ENCODE measurements at regions not wholly inside any gene's neighbourhood (a gene's known extent, or its start where the extent isn't known, plus 50 kb on each side); places are given as distances from the start of the nearest gene placed in this dataset.

- peak; percentile 50; the same call in 1 of the 2 replicates for TF ChIP-seq ZC3H10 (CRISPR knock-in tag; IDR thresholded peaks at IDR 0.05)
- TF ChIP-seq SNAI2 (CRISPR knock-in tag; IDR thresholded peaks at IDR 0.05): no peak
- peak; percentile 9; the same call in 1 of the 2 replicates for TF ChIP-seq TOX (CRISPR knock-in tag; IDR thresholded peaks at IDR 0.05; ENCODE audit: borderline replicate concordance)
- ATAC-seq: no peak
These were observed 98.6 kb upstream of the DPT start for GRCh38 chr1:168827557-168827956.

GRCh38 chr1:168829876-168830275, 100.9 kb upstream of the DPT start:
- ATAC-seq: no peak
- TF ChIP-seq CREB5 (CRISPR knock-in tag; IDR thresholded peaks at IDR 0.05; ENCODE audit: low read depth): no peak
- TF ChIP-seq ARNTL (CRISPR knock-in tag; IDR thresholded peaks at IDR 0.05; ENCODE audit: borderline replicate concordance, low read depth): no peak
- no peak for TF ChIP-seq RARB (CRISPR knock-in tag; IDR thresholded peaks at IDR 0.05)
- no peak for TF ChIP-seq TCF4 (CRISPR knock-in tag; IDR thresholded peaks at IDR 0.05; ENCODE audit: borderline replicate concordance)
- no peak for TF ChIP-seq TSHZ2 (CRISPR knock-in tag; IDR thresholded peaks at IDR 0.05)
- no peak for TF ChIP-seq BACH2 (CRISPR knock-in tag; IDR thresholded peaks at IDR 0.05; ENCODE audit: borderline replicate concordance)
- no peak for TF ChIP-seq ZFP3 (CRISPR knock-in tag; IDR thresholded peaks at IDR 0.05)
- TF ChIP-seq SNAI2 (CRISPR knock-in tag; IDR thresholded peaks at IDR 0.05): no peak
- TF ChIP-seq GLIS3 (CRISPR knock-in tag; IDR thresholded peaks at IDR 0.05): no peak
- TF ChIP-seq OSR1 (CRISPR knock-in tag; IDR thresholded peaks at IDR 0.05): no peak

- ATAC-seq: no peak
- TF ChIP-seq RARB (CRISPR knock-in tag; IDR thresholded peaks at IDR 0.05) (no peak), ESRRG (CRISPR knock-in tag; IDR thresholded peaks at IDR 0.05) (no peak), GLIS3 (CRISPR knock-in tag; IDR thresholded peaks at IDR 0.05) (no peak), CREB5 (CRISPR knock-in tag; IDR thresholded peaks at IDR 0.05; ENCODE audit: low read depth) (no peak), ZC3H10 (CRISPR knock-in tag; IDR thresholded peaks at IDR 0.05) (no peak), ZFP30 (CRISPR knock-in tag; IDR thresholded peaks at IDR 0.05) (no peak), SNAI2 (CRISPR knock-in tag; IDR thresholded peaks at IDR 0.05) (no peak), ARNTL (CRISPR knock-in tag; IDR thresholded peaks at IDR 0.05; ENCODE audit: borderline replicate concordance, low read depth) (no peak), ISL1 (CRISPR knock-in tag; IDR thresholded peaks at IDR 0.05) (no peak), PPARA (CRISPR knock-in tag; IDR thresholded peaks at IDR 0.05; ENCODE audit: borderline replicate concordance) (no peak), TSHZ2 (CRISPR knock-in tag; IDR thresholded peaks at IDR 0.05) (no peak), ZNF565 (CRISPR knock-in tag; conservative IDR thresholded peaks at IDR 0.05; ENCODE audit: low read depth) (no peak)
These were observed 101.6 kb upstream of the DPT start for GRCh38 chr1:168830562-168830961.

GRCh38 chr1:168832661-168833060, 103.7 kb upstream of the DPT start:
- ATAC-seq: no peak
- TF ChIP-seq CSDC2 (CRISPR knock-in tag; IDR thresholded peaks at IDR 0.05) (no peak), BACH2 (CRISPR knock-in tag; IDR thresholded peaks at IDR 0.05; ENCODE audit: borderline replicate concordance) (no peak), ZFP3 (CRISPR knock-in tag; IDR thresholded peaks at IDR 0.05) (no peak)

GRCh38 chr1:168833362-168833761, 104.4 kb upstream of the DPT start:
- no peak for TF ChIP-seq BACH2 (CRISPR knock-in tag; IDR thresholded peaks at IDR 0.05; ENCODE audit: borderline replicate concordance)
- TF ChIP-seq ESRRG (CRISPR knock-in tag; IDR thresholded peaks at IDR 0.05): no peak
- no peak for TF ChIP-seq ISL1 (CRISPR knock-in tag; IDR thresholded peaks at IDR 0.05)
- TF ChIP-seq ZFP3 (CRISPR knock-in tag; IDR thresholded peaks at IDR 0.05): no peak
- no peak for TF ChIP-seq TCF4 (CRISPR knock-in tag; IDR thresholded peaks at IDR 0.05; ENCODE audit: borderline replicate concordance)
- no peak for TF ChIP-seq SNAI2 (CRISPR knock-in tag; IDR thresholded peaks at IDR 0.05)
- TF ChIP-seq ZNF565 (CRISPR knock-in tag; conservative IDR thresholded peaks at IDR 0.05; ENCODE audit: low read depth): no peak
- no peak for TF ChIP-seq POU6F1 (CRISPR knock-in tag; IDR thresholded peaks at IDR 0.05; ENCODE audit: borderline replicate concordance, low read depth)
- TF ChIP-seq ZC3H10 (CRISPR knock-in tag; IDR thresholded peaks at IDR 0.05): no peak
- no peak for TF ChIP-seq ARNTL (CRISPR knock-in tag; IDR thresholded peaks at IDR 0.05; ENCODE audit: borderline replicate concordance, low read depth)
- no peak for TF ChIP-seq CSRNP3 (CRISPR knock-in tag; IDR thresholded peaks at IDR 0.05)
- no peak for TF ChIP-seq PPARA (CRISPR knock-in tag; IDR thresholded peaks at IDR 0.05; ENCODE audit: borderline replicate concordance)
- no peak for ATAC-seq
